ENCODE measurements at regions not wholly inside any gene's neighbourhood (a gene's known extent, or its start where the extent isn't known, plus 50 kb on each side); places are given as distances from the start of the nearest gene placed in this dataset.

DNA sequence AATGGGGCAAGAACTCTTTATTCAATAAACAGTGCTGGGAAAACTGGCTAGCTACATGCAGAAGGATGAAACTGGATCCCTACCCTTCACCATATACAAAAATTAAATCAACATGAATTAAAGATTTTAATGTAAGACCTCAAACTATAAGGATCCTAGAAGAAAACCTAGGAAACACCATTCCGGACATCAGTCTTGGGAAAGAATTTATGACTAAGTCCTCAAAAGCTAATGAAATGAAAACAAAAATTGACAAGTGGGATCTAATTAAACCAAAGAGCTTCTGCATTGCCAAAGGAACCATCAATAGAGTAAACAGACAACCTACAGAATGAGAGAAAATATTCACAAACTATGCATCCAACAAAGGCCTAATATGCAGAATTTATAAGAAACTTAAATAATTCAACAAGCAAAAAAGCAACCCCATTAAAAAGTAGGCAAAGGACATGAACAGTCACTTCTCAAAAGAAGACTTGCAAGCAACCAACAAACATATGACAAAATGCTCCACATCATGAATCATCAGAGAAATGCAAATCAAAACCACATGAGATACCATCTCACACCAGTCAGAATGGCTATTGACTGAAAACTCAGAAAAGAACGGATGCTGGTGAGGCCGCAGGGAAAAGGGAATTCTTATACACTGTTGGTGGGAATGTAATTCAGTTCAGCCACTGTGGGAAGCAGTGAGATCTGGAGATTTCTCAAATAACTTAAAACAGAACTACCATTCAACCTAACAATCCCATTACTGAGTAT is 104.3 kb upstream of the MAP3K1 start:
- no peak overlapping the region for H3K4me3 Mint-ChIP-seq (ENCODE audit: unreplicated experiment)
- no peaks in the 10 kb centered on the region for H3K36me3 Mint-ChIP-seq (ENCODE audit: unreplicated experiment)
- H3K4me1 Mint-ChIP-seq (ENCODE audit: low read depth, unreplicated experiment): no peaks in the 10 kb centered on the region
- no peaks in the 10 kb centered on the region for H3K9me3 Mint-ChIP-seq (ENCODE audit: unreplicated experiment)
- DNase-seq: no peak
- TF ChIP-seq, protein P1, sequence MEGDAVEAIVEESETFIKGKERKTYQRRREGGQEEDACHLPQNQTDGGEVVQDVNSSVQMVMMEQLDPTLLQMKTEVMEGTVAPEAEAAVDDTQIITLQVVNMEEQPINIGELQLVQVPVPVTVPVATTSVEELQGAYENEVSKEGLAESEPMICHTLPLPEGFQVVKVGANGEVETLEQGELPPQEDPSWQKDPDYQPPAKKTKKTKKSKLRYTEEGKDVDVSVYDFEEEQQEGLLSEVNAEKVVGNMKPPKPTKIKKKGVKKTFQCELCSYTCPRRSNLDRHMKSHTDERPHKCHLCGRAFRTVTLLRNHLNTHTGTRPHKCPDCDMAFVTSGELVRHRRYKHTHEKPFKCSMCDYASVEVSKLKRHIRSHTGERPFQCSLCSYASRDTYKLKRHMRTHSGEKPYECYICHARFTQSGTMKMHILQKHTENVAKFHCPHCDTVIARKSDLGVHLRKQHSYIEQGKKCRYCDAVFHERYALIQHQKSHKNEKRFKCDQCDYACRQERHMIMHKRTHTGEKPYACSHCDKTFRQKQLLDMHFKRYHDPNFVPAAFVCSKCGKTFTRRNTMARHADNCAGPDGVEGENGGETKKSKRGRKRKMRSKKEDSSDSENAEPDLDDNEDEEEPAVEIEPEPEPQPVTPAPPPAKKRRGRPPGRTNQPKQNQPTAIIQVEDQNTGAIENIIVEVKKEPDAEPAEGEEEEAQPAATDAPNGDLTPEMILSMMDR (IDR thresholded peaks at IDR 0.05; ENCODE audit: partially characterized antibody, unreplicated experiment): no peak
- H3K27me3 Mint-ChIP-seq (ENCODE audit: unreplicated experiment): peaks cover 2% of the 10 kb centered on the region
- no peak overlapping the region for H3K27ac Mint-ChIP-seq (ENCODE audit: unreplicated experiment)

DNA sequence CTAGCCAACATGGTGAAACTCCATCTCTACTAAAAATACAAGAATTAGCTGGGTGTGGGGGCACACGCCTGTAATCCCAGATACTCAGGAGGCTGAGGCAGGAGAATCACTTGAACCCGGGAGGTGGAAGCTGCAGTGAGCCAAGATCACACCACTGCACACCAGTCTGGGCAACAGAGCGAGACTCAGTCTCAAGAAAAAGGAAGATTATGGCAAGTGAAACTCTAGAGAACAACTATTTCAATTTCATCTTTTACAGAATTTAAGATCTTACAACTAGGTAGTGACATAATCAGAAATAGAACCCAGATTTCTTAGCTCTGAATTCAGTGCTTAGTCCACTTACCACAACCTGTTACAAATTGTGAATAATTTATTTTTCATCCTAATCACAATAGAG is 108.8 kb upstream of the MAP3K1 start:
- H3K9me3 Mint-ChIP-seq (ENCODE audit: unreplicated experiment): peaks cover 2% of the 10 kb centered on the region
- H3K4me3 Mint-ChIP-seq (ENCODE audit: unreplicated experiment): no peak overlapping the region
- H3K36me3 Mint-ChIP-seq (ENCODE audit: unreplicated experiment): no peaks in the 10 kb centered on the region
- TF ChIP-seq, protein P1 (IDR thresholded peaks at IDR 0.05; ENCODE audit: partially characterized antibody, unreplicated experiment): no peak
- no peak overlapping the region for H3K27ac Mint-ChIP-seq (ENCODE audit: unreplicated experiment)
- no peak for DNase-seq
- H3K4me1 Mint-ChIP-seq (ENCODE audit: low read depth, unreplicated experiment): no peaks in the 10 kb centered on the region
- H3K27me3 Mint-ChIP-seq (ENCODE audit: unreplicated experiment): peaks cover 5% of the 10 kb centered on the region

DNA sequence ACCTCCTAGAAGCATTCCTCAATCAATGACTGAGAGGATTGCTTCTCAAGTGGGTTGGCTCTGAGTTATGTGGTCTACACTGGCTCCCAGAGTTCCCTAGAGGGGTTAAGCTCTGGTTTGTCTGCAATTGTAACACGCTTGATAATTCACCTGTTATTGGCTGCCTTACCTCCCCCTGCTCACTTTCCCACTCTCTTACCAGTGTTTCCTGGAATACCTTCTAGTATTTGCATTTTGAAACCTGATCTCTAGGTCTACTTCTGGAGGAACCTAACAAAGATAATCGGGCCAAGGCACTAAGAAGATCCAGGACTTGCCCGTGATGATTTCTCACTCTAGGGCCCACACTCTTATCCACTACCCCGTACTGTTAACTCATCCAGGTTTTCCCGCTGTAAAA is 110.1 kb upstream of the MAP3K1 start:
- Mint-ChIP-seq H3K9me3 (ENCODE audit: unreplicated experiment) (peaks cover 2% of the 10 kb centered on the region), H3K27ac (ENCODE audit: unreplicated experiment) (no peak overlapping the region), H3K27me3 (ENCODE audit: unreplicated experiment) (peaks cover 3% of the 10 kb centered on the region), H3K4me1 (ENCODE audit: low read depth, unreplicated experiment) (no peaks in the 10 kb centered on the region), H3K36me3 (ENCODE audit: unreplicated experiment) (no peaks in the 10 kb centered on the region), H3K4me3 (ENCODE audit: unreplicated experiment) (no peak overlapping the region)
- DNase-seq: no peak
- TF ChIP-seq, protein P1 (IDR thresholded peaks at IDR 0.05; ENCODE audit: partially characterized antibody, unreplicated experiment): no peak

DNA sequence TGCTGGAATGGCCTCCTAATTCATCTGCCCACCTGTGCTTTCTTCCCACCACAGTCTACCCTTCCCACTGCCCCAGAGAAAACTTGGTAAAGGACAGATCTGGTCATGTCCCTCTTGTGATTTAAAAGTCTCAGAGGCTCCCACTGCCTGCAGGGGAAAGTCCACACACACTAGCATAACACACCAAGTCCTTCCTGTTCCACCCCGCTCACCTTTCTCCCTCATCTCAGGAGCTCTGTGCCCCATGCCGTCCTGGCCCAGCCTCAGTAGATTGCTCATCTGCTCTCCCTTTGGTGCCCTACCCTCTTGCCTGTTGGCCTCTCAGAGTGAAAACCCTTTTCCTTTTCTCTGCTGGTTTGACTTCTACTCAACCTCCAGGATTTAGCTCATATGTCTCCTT is 111.4 kb upstream of the MAP3K1 start:
- DNase-seq: no peak
- Mint-ChIP-seq H3K27ac (ENCODE audit: unreplicated experiment) (no peak overlapping the region), H3K4me1 (ENCODE audit: low read depth, unreplicated experiment) (peaks cover 2% of the 10 kb centered on the region), H3K4me3 (ENCODE audit: unreplicated experiment) (no peak overlapping the region), H3K9me3 (ENCODE audit: unreplicated experiment) (peaks cover 2% of the 10 kb centered on the region), H3K27me3 (ENCODE audit: unreplicated experiment) (peaks cover 3% of the 10 kb centered on the region), H3K36me3 (ENCODE audit: unreplicated experiment) (no peaks in the 10 kb centered on the region)
- TF ChIP-seq, protein P1 (IDR thresholded peaks at IDR 0.05; ENCODE audit: partially characterized antibody, unreplicated experiment): no peak

DNA sequence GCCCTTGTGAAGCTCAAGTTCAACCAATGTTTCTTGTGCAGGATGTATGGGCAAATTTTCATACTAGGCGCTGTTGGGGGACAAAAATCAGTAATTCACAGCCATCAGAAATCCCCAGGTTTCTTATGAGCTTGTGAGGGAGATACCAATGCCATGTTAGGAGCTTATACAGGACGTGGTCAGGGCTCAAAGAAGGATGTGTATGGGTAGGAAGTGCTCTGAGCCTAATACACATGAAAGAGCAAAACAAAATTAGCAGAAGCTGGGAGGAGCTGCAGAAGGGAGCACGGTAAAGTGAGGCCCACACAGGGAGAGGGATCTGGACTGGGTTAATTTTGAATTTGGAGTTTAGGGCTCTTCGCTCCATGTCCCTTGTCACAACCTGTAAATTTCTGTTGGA is 114.6 kb upstream of the MAP3K1 start:
- no peak overlapping the region for H3K4me3 Mint-ChIP-seq (ENCODE audit: unreplicated experiment)
- no peaks in the 10 kb centered on the region for H3K36me3 Mint-ChIP-seq (ENCODE audit: unreplicated experiment)
- H3K4me1 Mint-ChIP-seq (ENCODE audit: low read depth, unreplicated experiment): peaks cover 9% of the 10 kb centered on the region
- peaks cover 3% of the 10 kb centered on the region for H3K27me3 Mint-ChIP-seq (ENCODE audit: unreplicated experiment)
- no peak for DNase-seq
- TF ChIP-seq, protein P1 (IDR thresholded peaks at IDR 0.05; ENCODE audit: partially characterized antibody, unreplicated experiment): no peak
- H3K27ac Mint-ChIP-seq (ENCODE audit: unreplicated experiment): no peak overlapping the region
- H3K9me3 Mint-ChIP-seq (ENCODE audit: unreplicated experiment): peaks cover 2% of the 10 kb centered on the region

All from glutamatergic neuron (in vitro differentiated cells).